SU-DHL-6 (cell line): ENCODE measurements at regions not wholly inside any gene's neighbourhood (a gene's known extent, or its start where the extent isn't known, plus 50 kb on each side); places are given as distances from the start of the nearest gene placed in this dataset.
"Not testable (repeated sequence)": the region's sequence is repeated elsewhere in the genome, so short reads cannot be mapped to it uniquely, and the experiment has no call there.

ENCODE experiments used
- H2AFZ ChIP-seq: fragments of 200-600 bp; sonication (generic); 2 replicates; pipeline ENCODE4 v1.6.1; 2014; ENCODE audit warnings: low read depth, mild to moderate bottlenecking, moderate library complexity, mixed read lengths, antibody characterized with exemption, low read length; ENCODE audit not compliant: severe bottlenecking
- H3F3A ChIP-seq: fragments of 200-600 bp; shearing (Covaris generic); 2 replicates; pipeline ENCODE4 v1.6.0; 2016; ENCODE audit warnings: antibody characterized with exemption, mild to moderate bottlenecking; ENCODE audit not compliant: insufficient read depth
- H3K27ac ChIP-seq: fragments of 200-600 bp; sonication (generic); 2 replicates; pipeline ENCODE4 v1.5.1; 2016; ENCODE audit warnings: low read depth, mild to moderate bottlenecking, low read length, moderate library complexity, mixed read lengths
- H3K27me3 ChIP-seq: fragments of 200-600 bp; sonication (generic), shearing (Covaris generic); 2 replicates; pipeline ENCODE4 v1.6.0; 2014; ENCODE audit warnings: mild to moderate bottlenecking, low read length
- H3K36me3 ChIP-seq: fragments of 200-600 bp; sonication (generic); 2 replicates; pipeline ENCODE4 v1.6.1; 2014; ENCODE audit warnings: mild to moderate bottlenecking, low read length, mixed read lengths
- H3K4me2 ChIP-seq: fragments of 300-600, 200-600 bp; shearing (Covaris generic), sonication (generic); 2 replicates; pipeline ENCODE4 v1.6.0; 2014; ENCODE audit warnings: low read length, low read depth, mild to moderate bottlenecking; ENCODE audit not compliant: poor library complexity, severe bottlenecking
- H3K4me3 ChIP-seq: fragments of 200-600 bp; sonication (generic); 2 replicates; pipeline ENCODE4 v1.5.1; 2014; ENCODE audit warnings: antibody characterized with exemption, low read length, mild to moderate bottlenecking, mixed read lengths; ENCODE audit not compliant: insufficient read depth, poor library complexity, severe bottlenecking
- H3K79me2 ChIP-seq: fragments of 200-600 bp; sonication (generic); 2 replicates; pipeline ENCODE4 v1.6.1; 2014; ENCODE audit warnings: mild to moderate bottlenecking, low read length, moderate library complexity; ENCODE audit not compliant: insufficient read depth
- H3K9ac ChIP-seq: fragments of 200-600 bp; sonication (generic); 2 replicates; pipeline ENCODE4 v1.7.0; 2014; ENCODE audit warnings: mild to moderate bottlenecking, low read length
- H3K9me2 ChIP-seq: fragments of 200-600 bp; sonication (generic); replicated peaks from 2 replicates; pipeline ENCODE4 v1.6.1; 2014; ENCODE audit warnings: low read length; ENCODE audit not compliant: insufficient read depth
- H3K9me3 ChIP-seq: fragments of 200-600 bp; sonication (generic); 2 replicates; pipeline ENCODE4 v1.6.1; 2014; ENCODE audit warnings: low read length, mixed read lengths; ENCODE audit not compliant: insufficient read depth
- H4K20me1 ChIP-seq: fragments of 200-600 bp; sonication (generic); 2 replicates; pipeline ENCODE4 v1.6.1; 2014; ENCODE audit warnings: low read depth, mild to moderate bottlenecking, antibody characterized with exemption, low read length, moderate library complexity, mixed read lengths
- EZH2phosphoT487 ChIP-seq: fragments of 200-600 bp; sonication (generic), shearing (Covaris generic); conservative IDR thresholded peaks from 2 replicates; pipeline ENCODE4 v1.6.1; 2018; ENCODE audit warnings: mild to moderate bottlenecking, antibody characterized with exemption, low read length, moderate library complexity, mixed read lengths
- TF ChIP-seq, protein P1 (sequence below): fragments of 200-600 bp; sonication (generic); IDR thresholded peaks from one replicate; pipeline ENCODE4 v1.5.1; 2017; ENCODE audit warnings: antibody characterized with exemption, mild to moderate bottlenecking, low read length, moderate library complexity; ENCODE audit not compliant: insufficient read depth, poor library complexity, severe bottlenecking

- no peaks in the 10 kb centered on the region for H3K27me3 ChIP-seq
- H3K4me2 ChIP-seq: no peak overlapping the region
- H3K9me2 ChIP-seq: no peaks in the 10 kb centered on the region
- H3K9ac ChIP-seq: no peak overlapping the region
- no peaks in the 10 kb centered on the region for H3F3A ChIP-seq
- no peaks in the 10 kb centered on the region for H3K9me3 ChIP-seq
- TF ChIP-seq, protein P1, sequence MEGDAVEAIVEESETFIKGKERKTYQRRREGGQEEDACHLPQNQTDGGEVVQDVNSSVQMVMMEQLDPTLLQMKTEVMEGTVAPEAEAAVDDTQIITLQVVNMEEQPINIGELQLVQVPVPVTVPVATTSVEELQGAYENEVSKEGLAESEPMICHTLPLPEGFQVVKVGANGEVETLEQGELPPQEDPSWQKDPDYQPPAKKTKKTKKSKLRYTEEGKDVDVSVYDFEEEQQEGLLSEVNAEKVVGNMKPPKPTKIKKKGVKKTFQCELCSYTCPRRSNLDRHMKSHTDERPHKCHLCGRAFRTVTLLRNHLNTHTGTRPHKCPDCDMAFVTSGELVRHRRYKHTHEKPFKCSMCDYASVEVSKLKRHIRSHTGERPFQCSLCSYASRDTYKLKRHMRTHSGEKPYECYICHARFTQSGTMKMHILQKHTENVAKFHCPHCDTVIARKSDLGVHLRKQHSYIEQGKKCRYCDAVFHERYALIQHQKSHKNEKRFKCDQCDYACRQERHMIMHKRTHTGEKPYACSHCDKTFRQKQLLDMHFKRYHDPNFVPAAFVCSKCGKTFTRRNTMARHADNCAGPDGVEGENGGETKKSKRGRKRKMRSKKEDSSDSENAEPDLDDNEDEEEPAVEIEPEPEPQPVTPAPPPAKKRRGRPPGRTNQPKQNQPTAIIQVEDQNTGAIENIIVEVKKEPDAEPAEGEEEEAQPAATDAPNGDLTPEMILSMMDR: no peak
- no peak for TF ChIP-seq EZH2phosphoT487
- no peak overlapping the region for H3K27ac ChIP-seq
- no peak overlapping the region for H2AFZ ChIP-seq
- H4K20me1 ChIP-seq: no peaks in the 10 kb centered on the region
- no peak overlapping the region for H3K4me3 ChIP-seq
- no peaks in the 10 kb centered on the region for H3K36me3 ChIP-seq
- H3K79me2 ChIP-seq: no peaks in the 10 kb centered on the region
Observed at GRCh38 chr12:131226345-131227265, 272.9 kb downstream of the ADGRD1 start.

- H3K4me3 ChIP-seq, H3K36me3 ChIP-seq: not testable (repeated sequence)
Observed at GRCh38 chr12:131227641-131228040, 273.9 kb downstream of the ADGRD1 start.

GRCh38 chr12:131229079-131229425, 275.3 kb downstream of the ADGRD1 start:
- H4K20me1 ChIP-seq, H3K27me3 ChIP-seq, H3K9me2 ChIP-seq, H3K9me3 ChIP-seq, H3K79me2 ChIP-seq, H3K27ac ChIP-seq, H3K4me3 ChIP-seq, H3K36me3 ChIP-seq, H3F3A ChIP-seq, H3K4me2 ChIP-seq, H3K9ac ChIP-seq, H2AFZ ChIP-seq: not testable (repeated sequence)

More at GRCh38 chr12:131227641-131228040, 273.9 kb downstream of the ADGRD1 start:
- H2AFZ ChIP-seq, H3F3A ChIP-seq, H4K20me1 ChIP-seq, H3K79me2 ChIP-seq, H3K4me2 ChIP-seq, H3K27me3 ChIP-seq, H3K9me2 ChIP-seq, H3K27ac ChIP-seq, H3K9ac ChIP-seq, H3K9me3 ChIP-seq: not testable (repeated sequence)

DNA sequence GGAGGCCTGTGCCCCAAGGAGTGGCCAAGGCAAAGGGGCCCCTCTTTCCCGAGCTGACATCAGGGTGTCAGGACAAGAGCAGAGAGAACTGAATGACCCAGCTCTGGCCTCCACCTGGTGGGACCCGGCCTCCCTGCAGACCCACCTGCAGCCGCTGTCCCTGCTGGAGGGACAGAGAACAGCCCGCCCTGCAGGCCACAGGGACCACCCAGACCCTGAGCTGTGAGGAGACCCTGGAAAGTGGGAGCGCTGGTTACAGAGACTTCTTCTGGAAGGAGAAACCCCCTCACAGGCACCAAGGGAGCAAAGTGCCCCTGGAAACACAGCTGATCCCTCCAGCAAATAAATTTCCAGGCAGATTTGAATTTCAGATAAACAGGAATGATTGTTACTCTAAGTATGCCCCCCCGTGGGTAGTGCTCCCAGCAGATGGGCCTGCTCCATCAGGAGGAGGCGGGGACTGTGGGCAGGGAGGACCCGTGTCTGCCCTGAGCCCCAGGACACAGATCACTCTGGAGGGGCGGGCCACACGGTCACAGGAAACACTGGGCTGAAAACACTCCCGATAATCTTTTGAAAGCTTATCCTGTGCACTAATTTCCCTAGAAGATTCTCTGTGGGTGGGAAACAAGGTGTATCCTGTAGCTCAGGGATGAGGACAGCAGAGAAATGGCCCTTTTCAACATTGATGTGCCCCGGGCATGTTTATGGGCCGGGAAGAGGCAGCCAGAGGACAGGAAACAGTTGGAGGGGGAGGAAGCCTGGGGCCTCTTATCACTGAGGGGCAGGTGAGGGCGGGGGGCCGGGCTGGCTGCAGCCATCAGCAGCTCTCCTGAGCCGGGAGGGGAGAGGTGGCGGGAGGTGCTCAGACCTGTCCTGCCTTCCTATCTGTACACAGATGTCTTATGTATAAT, 276.0 kb downstream of the ADGRD1 start:
- Histone ChIP-seq H3K9ac (no peak overlapping the region), H3K79me2 (no peaks in the 10 kb centered on the region), H3K9me3 (no peaks in the 10 kb centered on the region), H3K4me2 (no peak overlapping the region), H4K20me1 (no peaks in the 10 kb centered on the region), H3K27me3 (no peaks in the 10 kb centered on the region), H3K27ac (no peak overlapping the region), H2AFZ (no peak overlapping the region), H3K36me3 (no peaks in the 10 kb centered on the region), H3K4me3 (no peak overlapping the region), H3K9me2 (no peaks in the 10 kb centered on the region), H3F3A (no peaks in the 10 kb centered on the region)
- no peak for TF ChIP-seq EZH2phosphoT487
- TF ChIP-seq, protein P1: no peak
